COLO829 (cell line): ENCODE measurements at regions not wholly inside any gene's neighbourhood (a gene's known extent, or its start where the extent isn't known, plus 50 kb on each side); places are given as distances from the start of the nearest gene placed in this dataset.

Experiments used
- DNase-seq: peaks from one replicate; pipeline ENCODE4 v3.0.0; 2012; ENCODE audit warnings: low spot score

- DNase-seq = no peak
Measured at GRCh38 chr10:44028384-44029137, 356.3 kb downstream of the CXCL12 start.

- DNase-seq = no peak
Measured at GRCh38 chr10:44024356-44025116, 360.4 kb downstream of the CXCL12 start.

GRCh38 chr10:44023517-44023916 lies 361.4 kb downstream of the CXCL12 start:
- DNase-seq = no peak

- DNase-seq = no peak
Measured at GRCh38 chr10:44022203-44022602, 362.7 kb downstream of the CXCL12 start.

- no peak for DNase-seq
Measured at GRCh38 chr10:44020322-44021111, 364.4 kb downstream of the CXCL12 start.

GRCh38 chr10:44017483-44018145 lies 367.3 kb downstream of the CXCL12 start:
- no peak for DNase-seq

- DNase-seq = no peak
Measured at GRCh38 chr10:44016589-44017482, 368.1 kb downstream of the CXCL12 start.

- no peak for DNase-seq
Measured at GRCh38 chr10:44015702-44016500, 367.2 kb upstream of the ZNF32 start.

- no peak for DNase-seq
Measured at GRCh38 chr10:44014644-44015250, 366.1 kb upstream of the ZNF32 start.

- DNase-seq = no peak
Measured at GRCh38 chr10:44013981-44014380, 365.3 kb upstream of the ZNF32 start.

GRCh38 chr10:44012921-44013320 lies 364.2 kb upstream of the ZNF32 start:
- no peak for DNase-seq

GRCh38 chr10:44011603-44011981 lies 362.9 kb upstream of the ZNF32 start:
- no peak for DNase-seq

- no peak for DNase-seq
Measured at GRCh38 chr10:44010873-44011602, 362.4 kb upstream of the ZNF32 start.

- no peak for DNase-seq
Measured at GRCh38 chr10:44009891-44010632, 361.4 kb upstream of the ZNF32 start.

GRCh38 chr10:44008917-44009709 lies 360.4 kb upstream of the ZNF32 start:
- no peak for DNase-seq

GRCh38 chr10:44008270-44008916 lies 359.7 kb upstream of the ZNF32 start:
- DNase-seq = no peak

GRCh38 chr10:44006771-44007170 lies 358.1 kb upstream of the ZNF32 start:
- no peak for DNase-seq
